NB4 (cell line): ENCODE measurements at regions not wholly inside any gene's neighbourhood (a gene's known extent, or its start where the extent isn't known, plus 50 kb on each side); places are given as distances from the start of the nearest gene placed in this dataset.
"Not testable (repeated sequence)": the region's sequence is repeated elsewhere in the genome, so short reads cannot be mapped to it uniquely, and the experiment has no call there.

Experiments
- DNase-seq: peaks from one replicate; pipeline ENCODE4 v3.0.0; 2010; ENCODE audit warnings: low read depth
- H3K4me3 ChIP-seq: one replicate; pipeline ENCODE4 v1.5.1; 2011; ENCODE audit warnings: mild to moderate bottlenecking, low read depth, low read length, moderate library complexity
- CTCF ChIP-seq: IDR thresholded peaks from one replicate; pipeline ENCODE4 v1.5.1; 2012; ENCODE audit warnings: low read depth, low read length
- MAX ChIP-seq: IDR thresholded peaks from 2 replicates; pipeline ENCODE4 v1.6.1; 2011; ENCODE audit warnings: low read depth, low read length
- MYC ChIP-seq: IDR thresholded peaks from 2 replicates; pipeline ENCODE4 v1.6.1; 2011; ENCODE audit warnings: low read depth, low read length
- POLR2A ChIP-seq: IDR thresholded peaks from 2 replicates; pipeline ENCODE4 v1.6.1; 2011; ENCODE audit warnings: mild to moderate bottlenecking; ENCODE audit not compliant: insufficient read length; ENCODE audit errors: extremely low read depth

GRCh38 chr1:242886137-242886536, 361.6 kb upstream of the PLD5 start:
- TF ChIP-seq CTCF, result no peak
- no peak for TF ChIP-seq POLR2A
- no peak for TF ChIP-seq MAX
- TF ChIP-seq MYC, result no peak
- H3K4me3 ChIP-seq, result no peak overlapping the region
- DNase-seq, result no peak

- not testable (repeated sequence) for DNase-seq, H3K4me3 ChIP-seq
These were observed 355.5 kb upstream of the PLD5 start for GRCh38 chr1:242880022-242880421.

- H3K4me3 ChIP-seq, result no peak overlapping the region
- DNase-seq, result no peak
- TF ChIP-seq POLR2A (no peak), MAX (no peak), CTCF (no peak), MYC (no peak)
These were observed 353.2 kb upstream of the PLD5 start for GRCh38 chr1:242877743-242878142.

GRCh38 chr1:242877229-242877628, 352.7 kb upstream of the PLD5 start:
- DNase-seq, result no peak
- TF ChIP-seq MYC, result no peak
- no peak for TF ChIP-seq CTCF
- no peak for TF ChIP-seq POLR2A
- no peak for TF ChIP-seq MAX
- no peak overlapping the region for H3K4me3 ChIP-seq

- TF ChIP-seq POLR2A (no peak), MAX (no peak), CTCF (no peak), MYC (no peak)
These were observed 351.5 kb upstream of the PLD5 start for GRCh38 chr1:242876030-242876429.

GRCh38 chr1:242873661-242874060, 349.2 kb upstream of the PLD5 start:
- DNase-seq, result no peak
- no peak overlapping the region for H3K4me3 ChIP-seq
- TF ChIP-seq CTCF, result no peak
- TF ChIP-seq MYC, result no peak
- no peak for TF ChIP-seq MAX
- TF ChIP-seq POLR2A, result no peak

More at GRCh38 chr1:242876030-242876429, 351.5 kb upstream of the PLD5 start:
- DNase-seq, result no peak
- no peak overlapping the region for H3K4me3 ChIP-seq
